ENCODE measurements at regions not wholly inside any gene's neighbourhood (a gene's known extent, or its start where the extent isn't known, plus 50 kb on each side); places are given as distances from the start of the nearest gene placed in this dataset.
A peak's percentile ranks its signal among the peaks of the same experiment; 100 is the strongest.

GRCh38 chr5:135702191-135702590 is 123.4 kb upstream of the CXCL14 start:
- no peak for DNase-seq (ENCODE audit: low spot score)

- no peak for DNase-seq (ENCODE audit: low spot score)
These were observed 121.9 kb upstream of the CXCL14 start for GRCh38 chr5:135700731-135701130.

GRCh38 chr5:135697959-135698345 is 119.2 kb upstream of the CXCL14 start:
- no peak for DNase-seq (ENCODE audit: low spot score)

- no peak for DNase-seq (ENCODE audit: low spot score)
These were observed 118.6 kb upstream of the CXCL14 start for GRCh38 chr5:135697251-135697958.

GRCh38 chr5:135696317-135696716 is 117.5 kb upstream of the CXCL14 start:
- DNase-seq (ENCODE audit: low spot score) = no peak

- no peak for DNase-seq (ENCODE audit: low spot score)
These were observed 117.0 kb upstream of the CXCL14 start for GRCh38 chr5:135695656-135696313.

GRCh38 chr5:135694906-135695305 is 116.1 kb upstream of the CXCL14 start:
- no peak for DNase-seq (ENCODE audit: low spot score)

- DNase-seq (ENCODE audit: low spot score) = no peak
These were observed 115.2 kb upstream of the CXCL14 start for GRCh38 chr5:135694012-135694411.

GRCh38 chr5:135693371-135693955 is 114.7 kb upstream of the CXCL14 start:
- no peak for DNase-seq (ENCODE audit: low spot score)

- DNase-seq (ENCODE audit: low spot score) = no peak
These were observed 112.3 kb upstream of the CXCL14 start for GRCh38 chr5:135691044-135691443.

- DNase-seq (ENCODE audit: low spot score) = no peak
These were observed 111.7 kb upstream of the CXCL14 start for GRCh38 chr5:135690466-135690865.

GRCh38 chr5:135689506-135689905 is 110.7 kb upstream of the CXCL14 start:
- DNase-seq (ENCODE audit: low spot score) = no peak

GRCh38 chr5:135688385-135688784 is 109.6 kb upstream of the CXCL14 start:
- no peak for DNase-seq (ENCODE audit: low spot score)

- DNase-seq (ENCODE audit: low spot score) = no peak
These were observed 104.4 kb upstream of the CXCL14 start for GRCh38 chr5:135683189-135683588.

GRCh38 chr5:135680713-135681112 is 101.9 kb upstream of the CXCL14 start:
- no peak for DNase-seq (ENCODE audit: low spot score)

- DNase-seq (ENCODE audit: low spot score) = no peak
These were observed 100.0 kb upstream of the CXCL14 start for GRCh38 chr5:135678640-135679268.

GRCh38 chr5:135671966-135672365 is 93.2 kb upstream of the CXCL14 start:
- DNase-seq (ENCODE audit: low spot score) = no peak

- DNase-seq (ENCODE audit: low spot score) = no peak
These were observed 92.4 kb upstream of the CXCL14 start for GRCh38 chr5:135671052-135671705.

- DNase-seq (ENCODE audit: low spot score) = no peak
These were observed 91.8 kb upstream of the CXCL14 start for GRCh38 chr5:135670588-135670987.

GRCh38 chr5:135669416-135669815 is 90.6 kb upstream of the CXCL14 start:
- DNase-seq (ENCODE audit: low spot score) = peak; percentile 62

GRCh38 chr5:135667673-135668072 is 88.9 kb upstream of the CXCL14 start:
- DNase-seq (ENCODE audit: low spot score) = no peak

GRCh38 chr5:135667204-135667603 is 88.4 kb upstream of the CXCL14 start:
- no peak for DNase-seq (ENCODE audit: low spot score)

- DNase-seq (ENCODE audit: low spot score) = no peak
These were observed 83.9 kb upstream of the CXCL14 start for GRCh38 chr5:135662683-135663082.
